Neural cell (in vitro differentiated cells): ENCODE measurements at regions not wholly inside any gene's neighbourhood (a gene's known extent, or its start where the extent isn't known, plus 50 kb on each side); places are given as distances from the start of the nearest gene placed in this dataset.

Experiments used
- H2AFZ ChIP-seq: fragments of 200-600, 300-800 bp; sonication (generic), shearing (Covaris generic); 2 replicates; pipeline ENCODE4 v1.6.0; 2014; ENCODE audit warnings: low read depth, mild to moderate bottlenecking, antibody characterized with exemption, low read length, moderate library complexity
- H3F3A ChIP-seq: fragments of 200-600 bp; shearing (Covaris generic); 2 replicates; pipeline ENCODE4 v1.6.1; 2016; ENCODE audit warnings: mild to moderate bottlenecking, moderate library complexity, mixed read lengths, antibody characterized with exemption, low read length; ENCODE audit not compliant: insufficient read depth, poor library complexity, severe bottlenecking
- H3K27ac ChIP-seq: fragments of 200-600, 300-800 bp; sonication (generic), shearing (Covaris generic); 2 replicates; pipeline ENCODE4 v1.5.1; 2014; ENCODE audit warnings: mild to moderate bottlenecking, low read length, moderate library complexity
- H3K27me3 ChIP-seq: fragments of 300-800, 200-600 bp; sonication (generic), shearing (Covaris generic); 2 replicates; pipeline ENCODE4 v1.6.0; 2014; ENCODE audit warnings: mild to moderate bottlenecking, low read depth, low read length, moderate library complexity; ENCODE audit not compliant: insufficient read depth
- H3K36me3 ChIP-seq: fragments of 300-800, 200-600 bp; sonication (generic), shearing (Covaris generic); 2 replicates; pipeline ENCODE4 v1.5.1; 2014; ENCODE audit warnings: mild to moderate bottlenecking, antibody characterized with exemption, low read length, moderate library complexity; ENCODE audit not compliant: insufficient read depth
- H3K4me2 ChIP-seq: fragments of 300-800, 200-600 bp; sonication (generic), shearing (Covaris generic); 2 replicates; pipeline ENCODE4 v1.6.0; 2014; ENCODE audit warnings: mild to moderate bottlenecking, low read length
- H3K4me3 ChIP-seq: fragments of 300-800, 200-600 bp; sonication (generic), shearing (Covaris generic); 2 replicates; pipeline ENCODE4 v1.5.1; 2014; ENCODE audit warnings: mild to moderate bottlenecking, low read length, moderate library complexity
- H3K79me2 ChIP-seq: fragments of 200-600 bp; shearing (Covaris generic); replicated peaks from 2 replicates; pipeline ENCODE4 v1.6.0; 2014; ENCODE audit warnings: mild to moderate bottlenecking, low read length, moderate library complexity; ENCODE audit not compliant: insufficient read depth
- H3K9ac ChIP-seq: fragments of 300-800, 200-600 bp; sonication (generic), shearing (Covaris generic); 2 replicates; pipeline ENCODE4 v1.6.1; 2016; ENCODE audit warnings: mild to moderate bottlenecking, low read length, mixed read lengths
- H3K9me2 ChIP-seq: fragments of 200-600 bp; shearing (Covaris generic); 2 replicates; pipeline ENCODE4 v1.6.1; 2016; ENCODE audit warnings: mild to moderate bottlenecking, low read length, mixed read lengths; ENCODE audit not compliant: insufficient read depth
- H3K9me3 ChIP-seq: fragments of 200-600, 300-800 bp; sonication (generic), shearing (Covaris generic); 2 replicates; pipeline ENCODE4 v1.6.1; 2016; ENCODE audit warnings: mild to moderate bottlenecking, mixed run types, low read length, moderate library complexity, mixed read lengths
- H4K20me1 ChIP-seq: fragments of 200-600 bp; shearing (Covaris generic); 2 replicates; pipeline ENCODE4 v1.6.1; 2016; ENCODE audit warnings: mild to moderate bottlenecking, mixed run types; ENCODE audit not compliant: insufficient read depth
- EP300 ChIP-seq: fragments of 450-650 bp; conservative IDR thresholded peaks from 2 replicates; pipeline ENCODE4 v1.6.1; 2014; ENCODE audit warnings: antibody characterized with exemption, mild to moderate bottlenecking, moderate library complexity; ENCODE audit not compliant: poor library complexity, severe bottlenecking
- EZH2 ChIP-seq: fragments of 200-600, 300-800 bp; shearing (Covaris generic), sonication (generic); IDR thresholded peaks from 2 replicates; pipeline ENCODE4 v1.6.1; 2014; ENCODE audit warnings: antibody characterized with exemption, low read length, borderline replicate concordance, mild to moderate bottlenecking; ENCODE audit not compliant: insufficient read depth, poor library complexity, severe bottlenecking
- MXI1 ChIP-seq: fragments of 450-650 bp; conservative IDR thresholded peaks from 2 replicates; pipeline ENCODE4 v1.6.1; 2014; ENCODE audit warnings: antibody characterized with exemption, mild to moderate bottlenecking; ENCODE audit not compliant: poor library complexity, severe bottlenecking
- POLR2AphosphoS5 ChIP-seq: IDR thresholded peaks from 2 replicates; pipeline ENCODE4 v1.6.1; 2012
- RAD21 ChIP-seq: fragments of 450-650 bp; conservative IDR thresholded peaks from 2 replicates; pipeline ENCODE4 v1.6.1; 2014; ENCODE audit warnings: antibody characterized with exemption, mild to moderate bottlenecking, moderate library complexity
- SMC3 ChIP-seq: fragments of 450-650 bp; conservative IDR thresholded peaks from 2 replicates; pipeline ENCODE4 v1.6.1; 2014; ENCODE audit warnings: antibody characterized with exemption, mild to moderate bottlenecking, moderate library complexity; ENCODE audit not compliant: poor library complexity
- TAF1 ChIP-seq: IDR thresholded peaks from 2 replicates; pipeline ENCODE4 v1.6.1; 2012; ENCODE audit warnings: low read depth
- TF ChIP-seq, protein P1 (sequence below): fragments of 450-650 bp; IDR thresholded peaks from 2 replicates; pipeline ENCODE4 v1.5.1; 2014; ENCODE audit warnings: antibody characterized with exemption, mild to moderate bottlenecking, moderate library complexity; ENCODE audit not compliant: poor library complexity, severe bottlenecking
- TF ChIP-seq, protein P2 (sequence below): IDR thresholded peaks from 2 replicates; pipeline ENCODE4 v1.6.1; 2012; ENCODE audit warnings: borderline replicate concordance

DNA sequence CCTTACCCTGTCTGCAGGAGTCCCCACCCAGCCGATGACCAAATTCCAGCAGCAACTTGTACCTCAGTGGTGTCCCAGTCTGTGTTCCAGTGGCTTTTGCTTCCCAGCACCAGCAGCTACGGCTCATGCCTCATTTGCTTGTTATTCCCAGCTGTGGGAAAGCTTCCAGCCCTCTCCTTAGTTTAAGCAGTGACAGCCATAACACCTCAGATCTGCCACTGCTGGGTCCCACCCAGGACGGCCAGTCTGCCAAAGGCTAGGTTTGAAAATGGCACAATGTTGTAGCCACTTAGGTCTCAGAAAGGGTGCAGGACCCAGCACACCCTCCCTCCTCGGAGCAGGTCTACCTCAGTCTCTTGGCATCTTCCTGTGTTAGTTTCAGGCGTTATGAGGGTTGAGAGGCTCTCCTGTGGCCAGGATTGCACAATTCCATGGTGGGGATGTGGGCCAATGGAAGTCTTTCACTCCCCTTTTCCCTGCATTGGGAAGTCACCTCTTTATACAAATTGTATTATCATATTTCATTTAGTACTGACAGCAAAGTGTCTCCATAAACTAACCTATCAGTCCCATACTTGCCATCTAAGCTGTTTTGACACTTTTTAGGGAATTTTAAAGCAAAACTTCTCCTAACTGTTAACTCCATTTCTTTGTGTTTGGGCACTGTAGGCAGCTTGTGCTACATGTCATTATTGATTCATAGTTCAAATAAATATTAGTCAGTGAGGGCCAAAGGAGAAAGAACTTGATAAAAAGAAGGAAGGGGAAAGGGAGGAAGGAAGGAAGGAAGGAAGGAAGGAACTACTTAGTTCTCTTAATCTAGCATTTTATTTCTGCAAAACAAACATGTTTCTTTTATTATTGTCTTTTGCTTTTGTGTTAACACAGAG is 62.9 kb upstream of the FAM110C start:
- Histone ChIP-seq H3K4me2 (no peak overlapping the region), H3K9me2 (no peaks in the 10 kb centered on the region), H3K27ac (no peak overlapping the region), H3K36me3 (no peaks in the 10 kb centered on the region), H3K27me3 (no peaks in the 10 kb centered on the region), H3K4me3 (no peak overlapping the region), H3K9me3 (peaks cover 7% of the 10 kb centered on the region), H3K79me2 (no peaks in the 10 kb centered on the region), H3K9ac (no peak overlapping the region), H2AFZ (no peak overlapping the region), H4K20me1 (no peaks in the 10 kb centered on the region), H3F3A (no peaks in the 10 kb centered on the region)
- no peak for TF ChIP-seq RAD21
- TF ChIP-seq, protein P1, sequence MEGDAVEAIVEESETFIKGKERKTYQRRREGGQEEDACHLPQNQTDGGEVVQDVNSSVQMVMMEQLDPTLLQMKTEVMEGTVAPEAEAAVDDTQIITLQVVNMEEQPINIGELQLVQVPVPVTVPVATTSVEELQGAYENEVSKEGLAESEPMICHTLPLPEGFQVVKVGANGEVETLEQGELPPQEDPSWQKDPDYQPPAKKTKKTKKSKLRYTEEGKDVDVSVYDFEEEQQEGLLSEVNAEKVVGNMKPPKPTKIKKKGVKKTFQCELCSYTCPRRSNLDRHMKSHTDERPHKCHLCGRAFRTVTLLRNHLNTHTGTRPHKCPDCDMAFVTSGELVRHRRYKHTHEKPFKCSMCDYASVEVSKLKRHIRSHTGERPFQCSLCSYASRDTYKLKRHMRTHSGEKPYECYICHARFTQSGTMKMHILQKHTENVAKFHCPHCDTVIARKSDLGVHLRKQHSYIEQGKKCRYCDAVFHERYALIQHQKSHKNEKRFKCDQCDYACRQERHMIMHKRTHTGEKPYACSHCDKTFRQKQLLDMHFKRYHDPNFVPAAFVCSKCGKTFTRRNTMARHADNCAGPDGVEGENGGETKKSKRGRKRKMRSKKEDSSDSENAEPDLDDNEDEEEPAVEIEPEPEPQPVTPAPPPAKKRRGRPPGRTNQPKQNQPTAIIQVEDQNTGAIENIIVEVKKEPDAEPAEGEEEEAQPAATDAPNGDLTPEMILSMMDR = no peak
- TF ChIP-seq TAF1 = no peak
- no peak for TF ChIP-seq EZH2
- TF ChIP-seq SMC3 = no peak
- no peak for TF ChIP-seq EP300
- no peak for TF ChIP-seq MXI1
- TF ChIP-seq, protein P2, sequence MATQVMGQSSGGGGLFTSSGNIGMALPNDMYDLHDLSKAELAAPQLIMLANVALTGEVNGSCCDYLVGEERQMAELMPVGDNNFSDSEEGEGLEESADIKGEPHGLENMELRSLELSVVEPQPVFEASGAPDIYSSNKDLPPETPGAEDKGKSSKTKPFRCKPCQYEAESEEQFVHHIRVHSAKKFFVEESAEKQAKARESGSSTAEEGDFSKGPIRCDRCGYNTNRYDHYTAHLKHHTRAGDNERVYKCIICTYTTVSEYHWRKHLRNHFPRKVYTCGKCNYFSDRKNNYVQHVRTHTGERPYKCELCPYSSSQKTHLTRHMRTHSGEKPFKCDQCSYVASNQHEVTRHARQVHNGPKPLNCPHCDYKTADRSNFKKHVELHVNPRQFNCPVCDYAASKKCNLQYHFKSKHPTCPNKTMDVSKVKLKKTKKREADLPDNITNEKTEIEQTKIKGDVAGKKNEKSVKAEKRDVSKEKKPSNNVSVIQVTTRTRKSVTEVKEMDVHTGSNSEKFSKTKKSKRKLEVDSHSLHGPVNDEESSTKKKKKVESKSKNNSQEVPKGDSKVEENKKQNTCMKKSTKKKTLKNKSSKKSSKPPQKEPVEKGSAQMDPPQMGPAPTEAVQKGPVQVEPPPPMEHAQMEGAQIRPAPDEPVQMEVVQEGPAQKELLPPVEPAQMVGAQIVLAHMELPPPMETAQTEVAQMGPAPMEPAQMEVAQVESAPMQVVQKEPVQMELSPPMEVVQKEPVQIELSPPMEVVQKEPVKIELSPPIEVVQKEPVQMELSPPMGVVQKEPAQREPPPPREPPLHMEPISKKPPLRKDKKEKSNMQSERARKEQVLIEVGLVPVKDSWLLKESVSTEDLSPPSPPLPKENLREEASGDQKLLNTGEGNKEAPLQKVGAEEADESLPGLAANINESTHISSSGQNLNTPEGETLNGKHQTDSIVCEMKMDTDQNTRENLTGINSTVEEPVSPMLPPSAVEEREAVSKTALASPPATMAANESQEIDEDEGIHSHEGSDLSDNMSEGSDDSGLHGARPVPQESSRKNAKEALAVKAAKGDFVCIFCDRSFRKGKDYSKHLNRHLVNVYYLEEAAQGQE = no peak
- no peak for TF ChIP-seq POLR2AphosphoS5

DNA sequence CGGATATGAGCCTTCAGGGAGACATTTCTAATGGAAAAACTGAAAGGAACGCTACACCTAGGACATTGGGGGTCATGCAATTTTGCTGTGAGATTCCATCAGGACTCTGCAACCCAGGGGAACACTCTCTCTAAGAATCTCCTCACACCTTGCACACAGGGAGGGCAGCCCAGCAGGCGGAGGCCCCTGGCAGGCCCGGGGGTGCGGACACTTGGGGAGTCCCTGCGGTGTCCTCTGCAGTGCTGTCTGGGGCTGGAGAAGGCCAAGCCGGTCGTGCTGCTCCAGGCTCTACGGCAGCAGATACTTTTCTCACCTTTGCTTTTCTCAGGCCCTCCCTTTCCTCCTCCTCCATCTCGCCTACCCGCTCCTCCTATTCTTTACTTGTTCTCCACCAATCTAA is 54.7 kb upstream of the FAM110C start:
- no peak overlapping the region for H3K4me2 ChIP-seq
- H3K27me3 ChIP-seq = no peaks in the 10 kb centered on the region
- H4K20me1 ChIP-seq = no peaks in the 10 kb centered on the region
- TF ChIP-seq MXI1 = no peak
- no peak for TF ChIP-seq SMC3
- TF ChIP-seq TAF1 = no peak
- no peak for TF ChIP-seq RAD21
- TF ChIP-seq EP300 = no peak
- TF ChIP-seq EZH2 = no peak
- TF ChIP-seq, protein P1 = no peak
- no peak overlapping the region for H3K27ac ChIP-seq
- H3K79me2 ChIP-seq = no peaks in the 10 kb centered on the region
- no peaks in the 10 kb centered on the region for H3K9me2 ChIP-seq
- no peak overlapping the region for H3K4me3 ChIP-seq
- H3K9me3 ChIP-seq = no peaks in the 10 kb centered on the region
- no peak overlapping the region for H2AFZ ChIP-seq
- no peaks in the 10 kb centered on the region for H3K36me3 ChIP-seq
- no peak overlapping the region for H3K9ac ChIP-seq
- no peaks in the 10 kb centered on the region for H3F3A ChIP-seq
